ENCODE measurements at regions not wholly inside any gene's neighbourhood (a gene's known extent, or its start where the extent isn't known, plus 50 kb on each side); places are given as distances from the start of the nearest gene placed in this dataset.
A peak's percentile ranks its signal among the peaks of the same experiment; 100 is the strongest.

DNA sequence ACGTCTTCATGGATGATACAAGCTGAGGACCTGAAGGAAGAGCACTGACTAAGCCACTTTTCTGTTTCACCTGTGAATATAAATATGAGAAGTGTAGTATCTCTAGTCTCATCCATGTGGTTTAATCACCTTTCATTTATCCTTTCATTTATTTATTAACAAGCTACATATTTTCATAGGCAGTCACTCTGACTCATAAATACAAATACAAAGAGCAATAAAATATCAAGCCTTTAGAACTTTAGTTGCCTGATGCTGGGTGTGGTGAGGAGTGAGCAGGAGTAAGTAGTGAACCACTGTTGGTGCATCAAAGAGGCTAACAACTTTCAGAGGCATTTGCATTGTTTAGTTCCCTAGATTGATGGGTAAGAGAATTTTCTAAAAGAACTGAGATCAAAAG is 269.0 kb upstream of the C1orf87 start:
- CTCF ChIA-PET: no interaction called here
- intact Hi-C loops (cut with micrococcal nuclease): no loop called here
- no peaks in the 10 kb centered on the region for H3K4me1 Mint-ChIP-seq (ENCODE audit: low read depth)
- H3K4me3 Mint-ChIP-seq: no peak overlapping the region
- no peaks in the 10 kb centered on the region for H3K36me3 Mint-ChIP-seq (ENCODE audit: low read depth)
- H3K9me3 Mint-ChIP-seq: no peaks in the 10 kb centered on the region
- no peak for DNase-seq
- H3K27ac Mint-ChIP-seq: no peak overlapping the region
- H3K27me3 Mint-ChIP-seq (ENCODE audit: low read depth): no peaks in the 10 kb centered on the region

DNA sequence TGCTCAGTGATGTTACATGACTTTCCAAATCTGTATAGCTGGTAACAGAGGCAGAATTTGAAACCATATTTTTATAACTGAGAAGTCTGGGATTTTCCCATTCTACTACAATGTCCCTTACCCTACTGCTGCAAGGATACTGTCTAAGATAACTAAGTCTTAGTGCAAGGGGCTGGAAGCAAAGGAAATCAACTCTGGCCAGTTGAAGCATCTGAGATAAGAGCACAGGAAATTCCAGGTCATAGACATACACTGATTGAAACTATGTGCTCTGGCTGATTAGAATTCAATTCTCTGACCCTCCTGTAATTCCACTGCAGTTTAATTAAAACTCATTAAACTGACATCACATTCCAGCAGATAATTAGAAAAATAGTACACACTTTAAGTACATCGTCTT is 267.7 kb upstream of the C1orf87 start:
- DNase-seq: no peak
- Mint-ChIP-seq H3K27me3 (ENCODE audit: low read depth) (no peaks in the 10 kb centered on the region), H3K36me3 (ENCODE audit: low read depth) (no peaks in the 10 kb centered on the region), H3K4me3 (no peak overlapping the region), H3K27ac (no peak overlapping the region), H3K4me1 (ENCODE audit: low read depth) (no peaks in the 10 kb centered on the region), H3K9me3 (no peaks in the 10 kb centered on the region)
- intact Hi-C loops (cut with micrococcal nuclease): no loop called here
- CTCF ChIA-PET: no interaction called here

DNA sequence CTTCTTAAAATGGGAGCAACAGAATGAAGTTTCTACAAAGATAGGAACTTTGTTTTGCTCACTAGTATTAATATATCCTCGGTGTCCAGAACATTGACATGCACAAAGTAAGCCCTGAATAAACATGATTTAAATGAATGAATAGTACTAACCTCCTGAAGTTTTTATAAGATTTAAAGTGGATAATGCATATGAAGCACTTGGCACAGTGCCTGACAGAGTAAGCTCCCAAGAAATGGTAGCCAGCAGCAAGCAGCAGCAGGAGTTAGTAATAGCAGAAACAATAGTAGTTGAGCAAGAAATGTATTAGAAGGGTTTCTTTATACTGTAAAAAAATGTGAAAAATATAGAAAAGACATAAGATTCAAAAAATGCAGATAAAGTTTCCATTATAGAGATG is 258.1 kb upstream of the C1orf87 start:
- no peak for DNase-seq
- Mint-ChIP-seq H3K27ac (no peak overlapping the region), H3K27me3 (ENCODE audit: low read depth) (peaks cover 3% of the 10 kb centered on the region), H3K4me3 (no peak overlapping the region), H3K36me3 (ENCODE audit: low read depth) (no peaks in the 10 kb centered on the region), H3K4me1 (ENCODE audit: low read depth) (no peaks in the 10 kb centered on the region), H3K9me3 (no peaks in the 10 kb centered on the region)
- intact Hi-C loops (cut with micrococcal nuclease): no loop called here
- CTCF ChIA-PET: no interaction called here

DNA sequence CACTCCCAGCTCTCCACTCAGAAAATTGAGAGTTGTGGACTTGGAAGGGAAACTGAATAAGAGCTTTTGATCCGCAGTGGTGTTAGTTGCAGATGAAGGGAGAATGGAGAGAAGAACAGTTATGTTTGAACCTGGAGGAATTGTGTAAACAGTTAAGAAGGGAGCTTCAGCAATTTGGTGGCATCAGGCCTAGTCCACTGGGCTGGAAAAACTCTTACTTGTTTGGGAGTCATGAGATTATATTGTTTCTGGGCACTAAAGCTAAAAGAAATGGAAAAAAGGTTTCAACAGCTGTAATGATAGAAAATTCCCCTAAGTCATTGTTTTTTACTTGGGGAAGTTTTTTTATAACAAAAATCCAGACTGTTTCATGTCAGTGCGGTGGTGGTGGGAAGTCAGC is 256.1 kb upstream of the C1orf87 start:
- CTCF ChIA-PET: no interaction called here
- no peaks in the 10 kb centered on the region for H3K36me3 Mint-ChIP-seq (ENCODE audit: low read depth)
- no peaks in the 10 kb centered on the region for H3K27me3 Mint-ChIP-seq (ENCODE audit: low read depth)
- no peak overlapping the region for H3K27ac Mint-ChIP-seq
- no peak for DNase-seq
- intact Hi-C loops (cut with micrococcal nuclease): no loop called here
- H3K4me1 Mint-ChIP-seq (ENCODE audit: low read depth): no peaks in the 10 kb centered on the region
- H3K9me3 Mint-ChIP-seq: no peaks in the 10 kb centered on the region
- no peak overlapping the region for H3K4me3 Mint-ChIP-seq

DNA sequence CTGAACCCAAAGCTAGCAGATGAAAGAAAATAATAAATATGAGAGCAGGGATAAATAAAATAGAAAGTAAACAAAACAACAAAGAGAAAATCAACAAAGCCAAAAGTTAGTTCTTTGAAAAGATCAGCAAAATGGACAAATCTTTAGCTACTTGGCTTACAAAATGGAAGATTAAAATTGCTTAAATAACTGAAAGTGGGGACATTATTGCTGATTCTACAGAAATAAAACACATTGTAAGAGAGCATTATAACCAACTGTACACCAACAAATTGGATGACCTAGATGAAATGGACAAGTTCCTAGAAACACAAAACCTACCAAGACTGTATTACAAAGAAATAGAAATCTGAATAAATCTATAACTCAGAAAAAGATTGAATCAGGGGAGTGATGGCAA is 238.3 kb upstream of the C1orf87 start:
- intact Hi-C loops (cut with micrococcal nuclease): no loop called here
- Mint-ChIP-seq H3K4me3 (no peak overlapping the region), H3K27ac (no peak overlapping the region), H3K9me3 (peaks cover 1% of the 10 kb centered on the region), H3K4me1 (ENCODE audit: low read depth) (no peaks in the 10 kb centered on the region), H3K27me3 (ENCODE audit: low read depth) (no peaks in the 10 kb centered on the region), H3K36me3 (ENCODE audit: low read depth) (no peaks in the 10 kb centered on the region)
- CTCF ChIA-PET: interaction anchor here (0.6 kb wide), 1 partner anchor 417 kb away, joined by 3 read pairs; no protein-coding TSS in a partner anchor
- no peak for DNase-seq

DNA sequence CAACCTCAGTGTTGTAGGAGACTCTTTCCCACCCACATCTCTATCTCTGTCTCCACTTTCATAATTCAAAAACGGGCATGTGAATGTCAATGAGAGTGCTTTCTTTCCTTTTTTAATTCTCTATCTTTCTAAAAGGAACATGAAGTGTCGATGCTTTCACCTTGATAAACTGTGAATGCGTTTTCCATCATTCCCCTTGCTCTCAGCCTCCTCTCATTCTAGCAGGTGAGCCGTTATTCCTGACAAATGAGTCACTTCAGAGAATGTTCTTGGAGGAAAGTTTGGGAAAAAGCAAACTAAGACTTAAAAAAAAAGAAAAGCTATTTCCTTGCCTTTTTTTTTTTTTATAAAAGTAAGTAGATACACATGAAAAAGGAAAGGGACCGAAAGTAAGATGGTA is 226.0 kb upstream of the C1orf87 start:
- intact Hi-C loops (cut with micrococcal nuclease): no loop called here
- Mint-ChIP-seq H3K9me3 (peaks cover 5% of the 10 kb centered on the region), H3K4me1 (ENCODE audit: low read depth) (no peaks in the 10 kb centered on the region), H3K27me3 (ENCODE audit: low read depth) (no peaks in the 10 kb centered on the region), H3K27ac (no peak overlapping the region), H3K4me3 (no peak overlapping the region), H3K36me3 (ENCODE audit: low read depth) (no peaks in the 10 kb centered on the region)
- CTCF ChIA-PET: no interaction called here
- DNase-seq: no peak

DNA sequence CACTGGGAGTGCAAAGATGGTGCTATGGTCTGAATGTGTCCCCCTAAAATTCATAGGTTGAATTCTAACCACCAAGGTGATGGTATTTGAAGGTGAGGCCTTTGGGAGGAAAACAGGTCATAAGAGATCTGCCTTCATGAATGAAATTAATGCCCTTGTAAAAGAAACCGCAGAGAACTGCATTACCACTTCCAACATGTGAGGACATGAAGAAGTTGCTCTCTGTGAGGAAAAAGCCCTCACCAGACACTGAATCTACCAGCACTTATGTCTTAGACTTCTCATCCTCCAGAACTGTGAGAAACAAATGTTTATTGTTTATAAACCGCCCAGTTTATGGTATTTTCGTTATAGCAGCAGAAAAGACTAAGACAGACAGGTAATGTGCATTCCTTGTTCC is 224.7 kb upstream of the C1orf87 start:
- CTCF ChIA-PET: no interaction called here
- DNase-seq: no peak
- Mint-ChIP-seq H3K27ac (no peak overlapping the region), H3K9me3 (peaks cover 4% of the 10 kb centered on the region), H3K4me1 (ENCODE audit: low read depth) (no peaks in the 10 kb centered on the region), H3K36me3 (ENCODE audit: low read depth) (no peaks in the 10 kb centered on the region), H3K4me3 (no peak overlapping the region), H3K27me3 (ENCODE audit: low read depth) (no peaks in the 10 kb centered on the region)
- intact Hi-C loops (cut with micrococcal nuclease): no loop called here

DNA sequence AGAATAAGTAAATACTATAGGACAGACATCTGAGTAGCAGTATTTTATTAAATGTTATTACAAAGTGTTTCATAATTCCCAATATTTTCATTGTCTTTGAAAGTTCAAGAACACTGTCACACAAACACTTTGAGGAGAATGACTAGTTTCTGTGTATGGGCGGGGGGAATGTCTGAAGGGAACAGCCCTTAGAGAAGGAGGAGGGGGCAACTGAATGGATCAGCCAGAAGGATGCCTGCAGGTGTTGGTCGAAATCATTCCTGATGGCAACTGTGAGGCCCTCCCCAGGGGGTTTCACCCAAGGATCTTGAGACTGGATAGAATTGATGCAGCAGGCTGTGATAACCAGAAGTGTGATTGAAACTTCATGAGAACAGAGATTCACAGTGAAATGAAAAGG is 223.2 kb upstream of the C1orf87 start:
- no peak for DNase-seq
- Mint-ChIP-seq H3K4me1 (ENCODE audit: low read depth) (no peaks in the 10 kb centered on the region), H3K27ac (no peak overlapping the region), H3K27me3 (ENCODE audit: low read depth) (no peaks in the 10 kb centered on the region), H3K9me3 (no peaks in the 10 kb centered on the region), H3K36me3 (ENCODE audit: low read depth) (no peaks in the 10 kb centered on the region), H3K4me3 (no peak overlapping the region)
- CTCF ChIA-PET: no interaction called here
- intact Hi-C loops (cut with micrococcal nuclease): no loop called here

DNA sequence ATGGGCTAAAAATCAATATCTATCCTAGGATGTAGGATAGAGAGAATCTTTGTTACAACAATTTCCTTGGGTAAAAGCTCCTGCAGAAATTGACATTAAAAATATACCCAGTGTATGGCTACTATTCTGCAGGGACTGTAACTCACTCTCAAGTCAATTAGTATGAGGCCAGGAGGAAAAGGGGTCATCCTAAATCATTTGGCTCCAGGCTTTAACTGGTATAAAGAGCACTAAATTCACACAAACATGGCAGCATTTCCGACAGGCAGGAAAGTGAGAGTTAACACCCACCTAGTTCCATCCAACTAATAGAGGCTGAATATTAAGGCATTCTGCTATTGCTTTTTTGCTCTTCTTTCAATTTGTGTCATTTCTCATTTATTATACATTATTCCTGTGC is 218.6 kb upstream of the C1orf87 start:
- H3K27ac Mint-ChIP-seq: no peak overlapping the region
- H3K27me3 Mint-ChIP-seq (ENCODE audit: low read depth): no peaks in the 10 kb centered on the region
- CTCF ChIA-PET: no interaction called here
- intact Hi-C loops (cut with micrococcal nuclease): no loop called here
- H3K9me3 Mint-ChIP-seq: no peaks in the 10 kb centered on the region
- no peaks in the 10 kb centered on the region for H3K4me1 Mint-ChIP-seq (ENCODE audit: low read depth)
- H3K4me3 Mint-ChIP-seq: no peak overlapping the region
- no peaks in the 10 kb centered on the region for H3K36me3 Mint-ChIP-seq (ENCODE audit: low read depth)
- no peak for DNase-seq

DNA sequence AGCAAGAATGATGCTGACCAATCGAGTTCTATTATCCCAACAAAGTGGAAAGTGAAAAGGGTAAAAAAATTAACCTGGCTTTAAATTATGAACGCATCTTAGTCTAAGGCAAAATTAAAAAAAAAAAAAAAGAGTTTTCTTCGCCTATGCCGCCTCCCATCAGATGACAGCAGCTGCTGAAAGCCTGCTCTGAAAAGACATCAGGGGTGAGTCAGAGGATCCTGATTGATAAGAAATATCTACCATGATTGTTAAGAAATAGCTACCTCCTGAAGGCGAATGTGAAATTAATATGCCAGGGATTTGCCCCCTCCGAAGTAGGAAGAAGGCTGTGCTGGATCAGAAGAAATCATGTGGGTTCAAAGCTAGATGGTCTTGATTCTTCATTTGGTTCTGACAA is 216.8 kb upstream of the C1orf87 start:
- no peaks in the 10 kb centered on the region for H3K4me1 Mint-ChIP-seq (ENCODE audit: low read depth)
- no peaks in the 10 kb centered on the region for H3K27me3 Mint-ChIP-seq (ENCODE audit: low read depth)
- intact Hi-C loops (cut with micrococcal nuclease): no loop called here
- CTCF ChIA-PET: no interaction called here
- no peak for DNase-seq
- H3K27ac Mint-ChIP-seq: no peak overlapping the region
- no peaks in the 10 kb centered on the region for H3K9me3 Mint-ChIP-seq
- H3K4me3 Mint-ChIP-seq: no peak overlapping the region
- no peaks in the 10 kb centered on the region for H3K36me3 Mint-ChIP-seq (ENCODE audit: low read depth)

DNA sequence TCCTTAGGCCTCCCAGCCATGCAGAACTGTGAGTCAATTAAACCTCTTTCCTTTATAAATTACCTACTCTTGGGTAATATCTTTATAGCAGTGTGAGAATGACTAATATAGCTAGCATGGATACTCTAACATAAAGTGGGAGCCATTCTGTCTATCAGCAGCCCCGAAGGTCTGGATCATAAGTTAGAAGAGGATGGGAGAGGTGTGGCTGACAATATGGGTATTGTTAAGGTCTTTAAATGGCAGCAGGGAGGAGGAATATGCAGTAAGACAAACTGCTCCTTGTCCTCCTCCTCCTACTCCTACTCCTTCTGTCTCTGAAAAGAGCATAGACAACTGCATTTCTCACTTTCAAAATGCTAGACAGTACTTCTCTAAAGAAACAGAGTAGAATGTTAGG is 214.0 kb upstream of the C1orf87 start:
- Mint-ChIP-seq H3K36me3 (ENCODE audit: low read depth) (no peaks in the 10 kb centered on the region), H3K27me3 (ENCODE audit: low read depth) (no peaks in the 10 kb centered on the region), H3K27ac (no peak overlapping the region), H3K9me3 (no peaks in the 10 kb centered on the region), H3K4me1 (ENCODE audit: low read depth) (no peaks in the 10 kb centered on the region), H3K4me3 (no peak overlapping the region)
- CTCF ChIA-PET: no interaction called here
- no peak for DNase-seq
- intact Hi-C loops (cut with micrococcal nuclease): loop anchor here (10.0 kb wide), 1 partner anchor 313 kb away; no protein-coding TSS in a partner anchor

DNA sequence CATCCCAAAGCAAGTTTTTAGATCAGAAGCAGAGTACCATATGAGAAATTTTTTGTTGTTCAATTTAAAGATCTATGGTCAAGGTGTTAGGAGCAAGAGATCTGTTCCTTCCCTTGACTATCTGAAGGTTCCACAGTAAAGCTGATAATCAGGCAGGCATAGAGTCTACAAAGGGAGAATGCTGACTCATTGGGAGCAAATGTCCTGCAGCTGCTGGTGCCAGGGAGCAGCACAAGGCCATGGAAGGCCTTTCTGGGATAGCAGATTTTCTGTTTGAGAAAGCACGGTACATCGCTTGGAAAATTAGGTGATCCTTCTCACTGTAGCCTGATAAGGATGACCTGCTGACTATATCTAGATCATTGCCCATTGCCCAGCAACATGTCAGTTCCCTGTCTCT is 210.1 kb upstream of the C1orf87 start:
- H3K4me1 Mint-ChIP-seq (ENCODE audit: low read depth): peaks cover 5% of the 10 kb centered on the region
- no peak overlapping the region for H3K27ac Mint-ChIP-seq
- no peak for DNase-seq
- H3K9me3 Mint-ChIP-seq: no peaks in the 10 kb centered on the region
- H3K4me3 Mint-ChIP-seq: no peak overlapping the region
- H3K27me3 Mint-ChIP-seq (ENCODE audit: low read depth): peaks cover 2% of the 10 kb centered on the region
- intact Hi-C loops (cut with micrococcal nuclease): loop anchor here (10.0 kb wide), 1 partner anchor 309 kb away; no protein-coding TSS in a partner anchor
- H3K36me3 Mint-ChIP-seq (ENCODE audit: low read depth): no peaks in the 10 kb centered on the region
- CTCF ChIA-PET: no interaction called here

DNA sequence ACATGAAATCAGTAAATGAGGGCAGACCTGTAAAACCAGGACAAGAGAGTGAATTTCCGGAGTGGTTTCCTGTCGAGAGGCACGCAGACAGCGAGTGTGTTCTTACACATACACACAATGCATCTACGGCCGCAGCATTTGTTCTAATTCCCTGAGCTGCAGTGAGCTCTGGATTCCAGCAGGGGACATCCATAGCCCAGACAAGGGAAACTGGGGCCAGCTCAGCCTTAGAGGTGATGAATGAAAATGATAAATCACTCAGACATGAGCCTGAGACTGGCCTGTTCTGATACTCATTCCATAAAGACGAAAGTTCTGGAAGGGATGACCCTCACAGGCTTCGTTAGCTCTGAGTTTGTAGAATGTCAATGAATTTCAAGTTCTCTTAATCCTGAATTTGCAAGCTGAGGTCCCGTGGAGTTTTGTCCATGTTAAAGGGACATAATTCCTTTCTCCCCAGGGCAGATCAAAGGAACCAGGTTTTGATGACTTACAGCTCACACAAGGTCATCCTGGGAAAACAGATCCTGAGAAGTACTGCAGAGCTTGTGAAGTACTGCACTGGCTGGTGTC is 207.9 kb upstream of the C1orf87 start:
- peak; percentile 39 for DNase-seq

More for the DNA sequence above, 207.9 kb upstream of the C1orf87 start:
- intact Hi-C loops (cut with micrococcal nuclease): loop anchor here (1.0 to 10.0 kb wide), 2 partner anchors 307 to 762 kb away; no protein-coding TSS in a partner anchor
- Mint-ChIP-seq H3K27me3 (ENCODE audit: low read depth) (peaks cover 2% of the 10 kb centered on the region), H3K4me1 (ENCODE audit: low read depth) (peaks cover 5% of the 10 kb centered on the region), H3K36me3 (ENCODE audit: low read depth) (no peaks in the 10 kb centered on the region), H3K4me3 (no peak overlapping the region), H3K9me3 (no peaks in the 10 kb centered on the region), H3K27ac (no peak overlapping the region)
- CTCF ChIA-PET: interaction anchor here (0.8 to 1.0 kb wide), 4 partner anchors 24 to 761 kb away, joined by 3 read pairs; no protein-coding TSS in a partner anchor

Data from activated naive CD4-positive, alpha-beta T cell treated with anti-CD3 and anti-CD28 coated beads for 36 hours (primary cell).